ENCODE measurements at regions not wholly inside any gene's neighbourhood (a gene's known extent, or its start where the extent isn't known, plus 50 kb on each side); places are given as distances from the start of the nearest gene placed in this dataset.

GRCh38 chr3:59442046-59442445 lies 392.2 kb upstream of the CFAP20DC start:
- DNase-seq: peak; percentile 1

GRCh38 chr3:59440285-59441028 lies 390.6 kb upstream of the CFAP20DC start:
- no peak for DNase-seq

- DNase-seq: no peak
These were observed 388.7 kb upstream of the CFAP20DC start for GRCh38 chr3:59438492-59438891.

GRCh38 chr3:59436164-59436958 lies 386.5 kb upstream of the CFAP20DC start:
- DNase-seq: no peak

GRCh38 chr3:59433546-59433945 lies 383.7 kb upstream of the CFAP20DC start:
- no peak for DNase-seq

- no peak for DNase-seq
These were observed 382.8 kb upstream of the CFAP20DC start for GRCh38 chr3:59432665-59433064.

GRCh38 chr3:59430341-59430740 lies 380.5 kb upstream of the CFAP20DC start:
- no peak for DNase-seq

- no peak for DNase-seq
These were observed 379.4 kb upstream of the CFAP20DC start for GRCh38 chr3:59429198-59429597.

GRCh38 chr3:59426821-59427565 lies 377.2 kb upstream of the CFAP20DC start:
- no peak for DNase-seq

- no peak for DNase-seq
These were observed 376.1 kb upstream of the CFAP20DC start for GRCh38 chr3:59425942-59426341.

- no peak for DNase-seq
These were observed 375.5 kb upstream of the CFAP20DC start for GRCh38 chr3:59425371-59425770.

GRCh38 chr3:59424268-59425010 lies 374.6 kb upstream of the CFAP20DC start:
- no peak for DNase-seq

- no peak for DNase-seq
These were observed 373.9 kb upstream of the CFAP20DC start for GRCh38 chr3:59423707-59424106.

GRCh38 chr3:59422312-59422711 lies 372.5 kb upstream of the CFAP20DC start:
- no peak for DNase-seq

GRCh38 chr3:59418836-59419235 lies 369.0 kb upstream of the CFAP20DC start:
- DNase-seq: no peak

GRCh38 chr3:59412516-59412915 lies 362.7 kb upstream of the CFAP20DC start:
- no peak for DNase-seq

GRCh38 chr3:59411694-59412093 lies 361.9 kb upstream of the CFAP20DC start:
- DNase-seq: no peak

- no peak for DNase-seq
These were observed 361.4 kb upstream of the CFAP20DC start for GRCh38 chr3:59411186-59411585.

GRCh38 chr3:59408047-59408624 lies 358.3 kb upstream of the CFAP20DC start:
- no peak for DNase-seq

- DNase-seq: no peak
These were observed 357.6 kb upstream of the CFAP20DC start for GRCh38 chr3:59407425-59407824.

- DNase-seq: no peak
These were observed 357.1 kb upstream of the CFAP20DC start for GRCh38 chr3:59406943-59407342.

- DNase-seq: no peak
These were observed 355.0 kb upstream of the CFAP20DC start for GRCh38 chr3:59404851-59405250.

GRCh38 chr3:59404064-59404463 lies 354.2 kb upstream of the CFAP20DC start:
- DNase-seq: no peak
